Epithelial cell of proximal tubule (primary cell): ENCODE measurements at regions not wholly inside any gene's neighbourhood (a gene's known extent, or its start where the extent isn't known, plus 50 kb on each side); places are given as distances from the start of the nearest gene placed in this dataset.
"Not testable (repeated sequence)": the region's sequence is repeated elsewhere in the genome, so short reads cannot be mapped to it uniquely, and the experiment has no call there.

Experiments
- DNase-seq: peaks from one replicate; pipeline ENCODE4 v3.0.0-alpha.2; 2011; ENCODE audit warnings: low read depth
- H3K4me3 ChIP-seq: 2 replicates; pipeline ENCODE4 v1.5.1; 2011; ENCODE audit warnings: low read depth, mild to moderate bottlenecking, low read length
- TF ChIP-seq, protein P1 (sequence below): conservative IDR thresholded peaks from 2 replicates; pipeline ENCODE4 v1.5.1; 2012; ENCODE audit warnings: low read depth, mild to moderate bottlenecking, low read length

DNA sequence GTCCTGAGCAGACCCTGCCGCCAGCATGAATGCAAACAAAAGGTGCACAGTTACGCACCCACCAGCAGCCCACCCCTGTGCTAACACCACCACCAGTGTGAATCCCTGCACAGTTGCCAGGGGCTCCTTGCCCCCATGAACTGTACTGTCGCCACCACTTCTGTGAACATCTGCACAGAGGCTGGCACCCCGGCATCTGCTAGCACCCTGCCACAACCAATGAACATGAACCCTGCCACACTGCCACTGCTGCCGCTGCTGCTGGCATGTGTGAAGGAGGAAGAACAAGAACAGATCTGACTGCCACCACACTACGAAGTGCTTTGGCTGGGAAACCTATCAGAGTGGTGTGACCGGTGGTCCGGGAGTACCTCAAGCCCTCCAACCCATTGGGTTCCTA lies 261.3 kb downstream of the PARM1 start:
- H3K4me3 ChIP-seq = no peak overlapping the region
- DNase-seq = no peak
- TF ChIP-seq, protein P1, sequence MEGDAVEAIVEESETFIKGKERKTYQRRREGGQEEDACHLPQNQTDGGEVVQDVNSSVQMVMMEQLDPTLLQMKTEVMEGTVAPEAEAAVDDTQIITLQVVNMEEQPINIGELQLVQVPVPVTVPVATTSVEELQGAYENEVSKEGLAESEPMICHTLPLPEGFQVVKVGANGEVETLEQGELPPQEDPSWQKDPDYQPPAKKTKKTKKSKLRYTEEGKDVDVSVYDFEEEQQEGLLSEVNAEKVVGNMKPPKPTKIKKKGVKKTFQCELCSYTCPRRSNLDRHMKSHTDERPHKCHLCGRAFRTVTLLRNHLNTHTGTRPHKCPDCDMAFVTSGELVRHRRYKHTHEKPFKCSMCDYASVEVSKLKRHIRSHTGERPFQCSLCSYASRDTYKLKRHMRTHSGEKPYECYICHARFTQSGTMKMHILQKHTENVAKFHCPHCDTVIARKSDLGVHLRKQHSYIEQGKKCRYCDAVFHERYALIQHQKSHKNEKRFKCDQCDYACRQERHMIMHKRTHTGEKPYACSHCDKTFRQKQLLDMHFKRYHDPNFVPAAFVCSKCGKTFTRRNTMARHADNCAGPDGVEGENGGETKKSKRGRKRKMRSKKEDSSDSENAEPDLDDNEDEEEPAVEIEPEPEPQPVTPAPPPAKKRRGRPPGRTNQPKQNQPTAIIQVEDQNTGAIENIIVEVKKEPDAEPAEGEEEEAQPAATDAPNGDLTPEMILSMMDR = no peak

DNA sequence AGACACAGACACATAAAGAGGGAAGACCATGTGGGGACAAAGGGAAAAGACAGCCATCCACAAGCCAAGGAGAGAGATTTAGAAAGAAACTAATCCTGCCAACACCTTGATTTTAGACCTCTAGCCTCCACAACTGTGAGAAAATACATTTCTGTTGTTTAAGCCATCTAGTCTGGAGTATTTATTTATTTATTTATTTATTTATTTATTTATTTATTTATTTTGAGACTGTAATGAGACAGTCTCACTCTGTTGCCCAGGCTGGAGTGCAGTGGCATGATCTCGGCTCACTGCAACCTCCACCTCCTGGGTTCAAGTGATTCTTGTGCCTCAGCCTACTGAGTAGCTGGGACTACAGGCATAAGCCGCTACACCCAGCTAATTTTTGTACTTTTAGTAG lies 259.3 kb downstream of the PARM1 start:
- not testable (repeated sequence) for DNase-seq, H3K4me3 ChIP-seq

DNA sequence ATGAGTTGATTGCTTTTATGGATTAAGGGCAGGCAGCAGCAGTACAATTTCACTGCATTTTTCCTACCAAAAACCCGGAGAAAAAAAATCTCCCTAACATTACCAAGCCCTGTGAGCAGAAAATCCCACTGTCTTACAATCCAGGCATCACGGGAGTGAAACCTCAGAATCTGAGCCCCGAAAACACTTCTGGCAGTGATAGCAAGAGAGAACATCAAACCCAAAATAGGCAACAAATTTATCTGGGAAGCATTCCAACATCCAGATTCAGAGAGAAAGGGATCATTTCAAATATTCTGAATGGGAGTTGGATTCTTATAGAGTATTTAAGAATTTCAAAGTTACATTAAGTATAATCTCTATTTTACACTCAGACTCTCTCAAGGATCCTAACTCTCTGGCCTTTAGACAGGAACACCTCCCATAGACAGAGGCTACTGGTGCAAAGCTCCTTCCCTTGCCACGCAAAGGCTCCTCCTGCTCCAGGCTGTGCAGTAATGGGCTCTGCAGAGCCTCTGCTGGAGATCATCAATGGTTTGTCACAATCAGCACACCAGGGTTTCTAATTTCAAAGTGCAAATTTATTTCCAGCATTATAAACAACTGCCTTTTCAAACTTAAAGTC lies 256.9 kb downstream of the PARM1 start:
- TF ChIP-seq, protein P1 = no peak
- H3K4me3 ChIP-seq = no peak overlapping the region
- DNase-seq = no peak

DNA sequence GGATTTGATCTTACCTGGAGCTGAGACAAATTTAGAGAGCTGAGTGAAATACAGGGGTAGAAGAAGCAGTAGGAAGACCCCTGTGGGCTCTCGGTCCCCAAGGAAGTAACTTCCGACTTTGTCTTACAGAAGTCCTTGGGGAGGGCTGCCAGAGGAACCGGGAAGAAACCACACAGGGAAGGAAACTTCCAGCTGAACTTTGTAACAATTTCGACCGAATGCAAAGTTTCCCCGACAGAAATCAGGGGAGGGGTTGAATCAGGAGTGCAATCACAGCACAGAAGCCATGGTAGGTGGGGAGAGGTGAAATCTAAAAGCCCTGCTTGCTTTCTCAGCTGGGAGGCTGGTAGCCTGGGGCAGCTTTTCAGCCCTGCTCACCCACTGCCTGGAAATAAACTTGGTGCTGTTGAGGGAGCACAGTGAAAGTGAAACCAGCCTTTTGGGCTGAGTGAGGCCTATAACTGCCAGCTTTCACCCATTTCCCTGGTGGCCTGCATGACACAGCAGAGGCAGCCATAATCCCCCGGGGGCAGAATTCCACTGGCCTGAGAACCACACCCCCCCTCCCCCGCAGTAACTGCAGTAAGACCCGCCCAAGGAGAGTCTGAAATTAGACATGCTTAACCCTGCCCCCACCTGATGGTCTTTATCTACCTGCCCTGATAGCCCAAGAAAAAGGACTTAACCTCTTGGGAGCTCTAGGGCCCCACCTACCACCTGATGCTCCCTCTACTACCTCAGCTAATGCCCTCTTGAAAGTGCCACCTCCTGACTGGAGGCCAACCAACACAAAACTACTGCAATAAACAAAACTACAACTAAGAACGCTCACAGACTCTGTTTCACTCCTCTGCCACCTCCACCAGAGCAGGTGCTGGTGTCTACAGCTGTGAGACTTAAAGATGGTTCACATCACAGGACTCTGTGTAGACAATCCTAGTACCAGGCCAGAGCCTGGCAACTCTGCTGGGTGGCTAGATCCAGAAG lies 248.2 kb downstream of the PARM1 start:
- DNase-seq = no peak
- TF ChIP-seq, protein P1 = no peak
- no peak overlapping the region for H3K4me3 ChIP-seq

DNA sequence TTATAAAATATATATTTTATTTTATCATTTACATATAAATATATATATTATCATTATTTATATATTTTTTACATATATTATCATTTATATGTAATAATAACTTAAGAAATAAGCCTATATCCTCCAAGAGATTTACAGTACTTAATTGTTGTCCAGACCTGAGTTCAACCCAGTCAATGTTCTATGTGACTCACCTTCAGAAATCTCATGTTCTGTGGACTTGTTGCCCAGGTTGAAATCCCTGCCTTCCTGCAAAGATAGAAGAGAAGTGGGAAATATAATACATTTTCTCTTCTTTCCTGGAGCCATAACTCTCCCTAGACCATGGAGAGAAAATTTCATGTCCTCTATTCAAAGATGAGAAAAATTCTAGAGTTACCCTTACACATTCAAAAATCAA lies 247.3 kb downstream of the PARM1 start:
- no peak overlapping the region for H3K4me3 ChIP-seq
- DNase-seq = no peak
- TF ChIP-seq, protein P1 = no peak

DNA sequence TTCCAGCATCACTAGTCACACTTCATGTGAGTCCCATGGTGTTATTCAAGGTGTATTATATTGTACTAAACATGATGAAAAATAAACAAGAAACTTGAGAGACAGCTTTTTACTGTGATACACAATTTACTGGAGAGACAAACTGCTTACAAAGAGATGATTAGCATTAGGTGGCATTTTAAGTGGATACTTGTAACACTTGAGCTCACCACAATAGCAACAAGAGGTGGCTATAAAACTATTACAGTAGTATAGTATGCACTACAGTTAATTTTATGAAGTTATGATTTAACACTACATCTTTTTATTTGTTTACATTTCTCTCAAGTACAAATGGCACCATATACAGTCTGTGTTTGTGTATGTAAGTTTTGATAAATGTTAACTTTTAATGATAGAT lies 246.6 kb downstream of the PARM1 start:
- no peak for DNase-seq

DNA sequence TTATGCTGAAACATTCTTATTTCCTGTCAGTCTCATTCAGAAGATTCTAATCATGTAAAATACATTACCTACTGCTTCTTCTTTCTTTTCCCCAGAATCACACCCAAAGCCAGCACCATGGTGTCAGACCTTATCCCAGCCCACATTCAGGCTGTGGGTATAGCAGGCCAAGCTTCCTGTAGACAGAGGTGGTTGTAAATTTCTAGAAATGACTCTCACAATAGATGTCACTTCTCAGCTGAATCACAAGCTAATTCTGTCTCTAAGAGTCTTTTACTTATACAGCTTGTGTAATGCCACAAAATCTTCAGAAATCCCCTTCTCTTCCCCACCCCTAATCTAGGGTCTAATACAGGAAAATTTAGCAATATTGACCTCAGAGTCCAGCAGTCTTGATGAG lies 239.6 kb downstream of the PARM1 start:
- TF ChIP-seq, protein P1 = no peak
- DNase-seq = no peak
- no peak overlapping the region for H3K4me3 ChIP-seq

More for the DNA sequence above, 246.6 kb downstream of the PARM1 start:
- TF ChIP-seq, protein P1 = no peak
- H3K4me3 ChIP-seq = no peak overlapping the region
